ENCODE measurements at regions not wholly inside any gene's neighbourhood (a gene's known extent, or its start where the extent isn't known, plus 50 kb on each side); places are given as distances from the start of the nearest gene placed in this dataset.

- H3K4me1 Mint-ChIP-seq = no peaks in the 10 kb centered on the region
- peaks cover 5% of the 10 kb centered on the region for H3K27me3 Mint-ChIP-seq
- no peak overlapping the region for H3K27ac Mint-ChIP-seq
- peaks cover 0 to 5% (median 0%) of the 10 kb centered on the region in 3 donors for H3K9me3 Mint-ChIP-seq
- H3K4me3 Mint-ChIP-seq = no peak overlapping the region
- H3K36me3 Mint-ChIP-seq = peaks cover 4% of the 10 kb centered on the region
Observed at GRCh38 chr9:108100571-108100970, 611.0 kb upstream of the KLF4 start.

GRCh38 chr9:108099854-108100253, 610.3 kb upstream of the KLF4 start:
- Mint-ChIP-seq H3K9me3 (peaks cover 0 to 5% (median 0%) of the 10 kb centered on the region in 3 donors), H3K27ac (no peak overlapping the region), H3K27me3 (peaks cover 5% of the 10 kb centered on the region), H3K4me1 (no peaks in the 10 kb centered on the region), H3K36me3 (peaks cover 4% of the 10 kb centered on the region), H3K4me3 (no peak overlapping the region)

GRCh38 chr9:108095496-108095895, 605.9 kb upstream of the KLF4 start:
- peaks cover 4% of the 10 kb centered on the region for H3K36me3 Mint-ChIP-seq

GRCh38 chr9:108094676-108094993, 605.1 kb upstream of the KLF4 start:
- Mint-ChIP-seq H3K4me3 (no peak overlapping the region), H3K9me3 (peaks cover 0 to 3% (median 1%) of the 10 kb centered on the region in 3 donors), H3K36me3 (peaks cover 1% of the 10 kb centered on the region), H3K27ac (no peak overlapping the region), H3K4me1 (no peaks in the 10 kb centered on the region), H3K27me3 (no peaks in the 10 kb centered on the region)

More at GRCh38 chr9:108095496-108095895, 605.9 kb upstream of the KLF4 start:
- Mint-ChIP-seq H3K4me3 (no peak overlapping the region), H3K9me3 (peaks cover 0 to 3% (median 1%) of the 10 kb centered on the region in 3 donors), H3K4me1 (no peaks in the 10 kb centered on the region), H3K27me3 (peaks cover 2% of the 10 kb centered on the region), H3K27ac (no peak overlapping the region)

- Mint-ChIP-seq H3K27ac (no peak overlapping the region), H3K4me1 (no peaks in the 10 kb centered on the region), H3K36me3 (peaks cover 1% of the 10 kb centered on the region), H3K9me3 (peaks cover 0 to 3% (median 1%) of the 10 kb centered on the region in 3 donors), H3K27me3 (no peaks in the 10 kb centered on the region), H3K4me3 (no peak overlapping the region)
Observed at GRCh38 chr9:108093773-108094675, 604.5 kb upstream of the KLF4 start.

GRCh38 chr9:108088916-108089315, 599.3 kb upstream of the KLF4 start:
- no peak overlapping the region for H3K4me3 Mint-ChIP-seq
- no peaks in the 10 kb centered on the region for H3K4me1 Mint-ChIP-seq
- peak overlapping the region in 1 of 3 donors; percentile 6 for H3K27ac Mint-ChIP-seq
- H3K27me3 Mint-ChIP-seq = peaks cover 3% of the 10 kb centered on the region
- peaks cover 0 to 3% (median 1%) of the 10 kb centered on the region in 3 donors for H3K9me3 Mint-ChIP-seq
- H3K36me3 Mint-ChIP-seq = no peaks in the 10 kb centered on the region

- Mint-ChIP-seq H3K9me3 (peaks cover 0 to 3% (median 1%) of the 10 kb centered on the region in 3 donors), H3K27ac (no peak overlapping the region), H3K27me3 (peaks cover 8% of the 10 kb centered on the region), H3K4me3 (no peak overlapping the region), H3K4me1 (no peaks in the 10 kb centered on the region), H3K36me3 (no peaks in the 10 kb centered on the region)
Observed at GRCh38 chr9:108087781-108088180, 598.2 kb upstream of the KLF4 start.

- Mint-ChIP-seq H3K4me3 (no peak overlapping the region), H3K27ac (peak overlapping the region in 1 of 3 donors; percentile 64), H3K27me3 (peaks cover 8% of the 10 kb centered on the region), H3K4me1 (no peaks in the 10 kb centered on the region), H3K9me3 (peaks cover 0 to 3% (median 1%) of the 10 kb centered on the region in 3 donors), H3K36me3 (no peaks in the 10 kb centered on the region)
Observed at GRCh38 chr9:108086624-108087023, 597.1 kb upstream of the KLF4 start.

GRCh38 chr9:108085294-108085693, 595.7 kb upstream of the KLF4 start:
- Mint-ChIP-seq H3K27ac (peak overlapping the region in 1 of 3 donors; percentile 50), H3K36me3 (no peaks in the 10 kb centered on the region), H3K4me3 (peak overlapping the region in 1 of 4 donors; percentile 5), H3K4me1 (no peaks in the 10 kb centered on the region), H3K27me3 (peaks cover 8% of the 10 kb centered on the region), H3K9me3 (no peaks in the 10 kb centered on the region)

GRCh38 chr9:108083796-108084352, 594.3 kb upstream of the KLF4 start:
- no peak overlapping the region for H3K27ac Mint-ChIP-seq
- H3K9me3 Mint-ChIP-seq = no peaks in the 10 kb centered on the region
- H3K36me3 Mint-ChIP-seq = no peaks in the 10 kb centered on the region
- peaks cover 8% of the 10 kb centered on the region for H3K27me3 Mint-ChIP-seq
- H3K4me3 Mint-ChIP-seq = no peak overlapping the region
- no peaks in the 10 kb centered on the region for H3K4me1 Mint-ChIP-seq

- Mint-ChIP-seq H3K36me3 (no peaks in the 10 kb centered on the region), H3K27me3 (peaks cover 8% of the 10 kb centered on the region), H3K9me3 (no peaks in the 10 kb centered on the region), H3K4me3 (no peak overlapping the region), H3K4me1 (no peaks in the 10 kb centered on the region), H3K27ac (no peak overlapping the region)
Observed at GRCh38 chr9:108083160-108083750, 593.7 kb upstream of the KLF4 start.

GRCh38 chr9:108081112-108081511, 591.5 kb upstream of the KLF4 start:
- H3K36me3 Mint-ChIP-seq = peaks cover 5% of the 10 kb centered on the region
- no peaks in the 10 kb centered on the region for H3K4me1 Mint-ChIP-seq
- H3K9me3 Mint-ChIP-seq = no peaks in the 10 kb centered on the region
- H3K27ac Mint-ChIP-seq = no peak overlapping the region
- no peak overlapping the region for H3K4me3 Mint-ChIP-seq
- H3K27me3 Mint-ChIP-seq = peaks cover 8% of the 10 kb centered on the region

GRCh38 chr9:108080285-108080684, 590.7 kb upstream of the KLF4 start:
- H3K4me1 Mint-ChIP-seq = no peaks in the 10 kb centered on the region
- H3K36me3 Mint-ChIP-seq = peaks cover 5% of the 10 kb centered on the region
- no peak overlapping the region for H3K27ac Mint-ChIP-seq
- H3K9me3 Mint-ChIP-seq = no peaks in the 10 kb centered on the region
- H3K27me3 Mint-ChIP-seq = peaks cover 8% of the 10 kb centered on the region
- no peak overlapping the region for H3K4me3 Mint-ChIP-seq

GRCh38 chr9:108078811-108079210, 589.2 kb upstream of the KLF4 start:
- Mint-ChIP-seq H3K9me3 (no peaks in the 10 kb centered on the region), H3K27ac (peak overlapping the region in 1 of 3 donors; percentile 86), H3K27me3 (peaks cover 3% of the 10 kb centered on the region), H3K36me3 (peaks cover 5% of the 10 kb centered on the region), H3K4me1 (peaks cover 0 to 1% (median 0%) of the 10 kb centered on the region in 3 donors), H3K4me3 (no peak overlapping the region)

GRCh38 chr9:108078375-108078774, 588.8 kb upstream of the KLF4 start:
- Mint-ChIP-seq H3K4me3 (no peak overlapping the region), H3K27ac (peak overlapping the region in 1 of 3 donors; percentile 86), H3K36me3 (peaks cover 5% of the 10 kb centered on the region)

More at GRCh38 chr9:108078375-108078774, 588.8 kb upstream of the KLF4 start:
- Mint-ChIP-seq H3K27me3 (no peaks in the 10 kb centered on the region), H3K9me3 (no peaks in the 10 kb centered on the region), H3K4me1 (peaks cover 0 to 1% (median 0%) of the 10 kb centered on the region in 3 donors)

Measured in IgD-negative memory B cell (primary cell).